A549 (cell line): ENCODE measurements at regions not wholly inside any gene's neighbourhood (a gene's known extent, or its start where the extent isn't known, plus 50 kb on each side); places are given as distances from the start of the nearest gene placed in this dataset.

ENCODE experiments used
- ATAC-seq, 2 experiments: fragments of 200-7000 bp in 1 of 2; fragments of >200 bp in 1 of 2; cut with Nextera tagmentation in 1 of 2; cut with Tn5 transposase in 1 of 2; 3 replicates each; pipeline versions ENCODE4 v1.8.0 to v1.9.1; 2018 to 2020; ENCODE audit warnings: mild to moderate bottlenecking in 1 of 2, moderate library complexity in 1 of 2
- CTCF ChIA-PET: fragments of 300-600 bp; sonication (Branson Sonifier 250); formaldehyde crosslinking; extraction: SDS; loops from one replicate; lab custom pipeline; 2021; ENCODE audit warnings: antibody characterized with exemption, inconsistent platforms; lab: Yijun Ruan, JAX
- POLR2A ChIA-PET: fragments of 350-600 bp; formaldehyde crosslinking; extraction: SDS; loops from one replicate; lab custom pipeline; 2021; ENCODE audit warnings: antibody characterized with exemption, inconsistent platforms; lab: Yijun Ruan, JAX
- DNase-seq, 2 experiments: peaks; one replicate each; pipeline versions ENCODE4 v3.0.0 to v3.0.0-alpha.2; 2011 to 2016; ENCODE audit warnings: low read depth in 1 of 2, low spot score in 1 of 2
- FAIRE-seq: peaks from 2 replicates; lab custom pipeline; 2011; peaks lifted over from hg19 to GRCh38; lab: Jason Lieb, UNC
- H3K27ac ChIP-seq, 2 experiments: fragments of >200 bp; sonication (Bioruptor Twin); formaldehyde crosslinking; 3 replicates each; pipeline ENCODE4 v1.5.1; 2016 to 2017
- H3K4me1 ChIP-seq: fragments of >200 bp; sonication (Bioruptor Twin); formaldehyde crosslinking; 3 replicates; pipeline ENCODE4 v1.6.1; 2016
- H3K4me2 ChIP-seq: fragments of >200 bp; sonication (Bioruptor Twin); formaldehyde crosslinking; 3 replicates; pipeline ENCODE4 v1.6.1; 2016
- H3K4me3 ChIP-seq: fragments of >200 bp; sonication (Bioruptor Twin); formaldehyde crosslinking; 3 replicates; pipeline ENCODE4 v1.5.1; 2016
- H3K9me3 ChIP-seq: fragments of >200 bp; sonication (Bioruptor Twin); formaldehyde crosslinking; 3 replicates; pipeline ENCODE4 v1.6.1; 2016
- CBX2 ChIP-seq: fragments of 200-600 bp; sonication (generic); IDR thresholded peaks from 2 replicates; pipeline ENCODE4 v1.6.1; 2016; ENCODE audit warnings: low read depth, mild to moderate bottlenecking, borderline replicate concordance
- CBX8 ChIP-seq: fragments of 200-600 bp; sonication (generic); IDR thresholded peaks from 2 replicates; pipeline ENCODE4 v1.6.1; 2016
- CHD4 ChIP-seq: fragments of 200-600 bp; sonication (generic); IDR thresholded peaks from 2 replicates; pipeline ENCODE4 v1.6.1; 2016; ENCODE audit warnings: antibody characterized with exemption, mild to moderate bottlenecking, borderline replicate concordance
- EHF ChIP-seq: fragments of 250-450 bp; sonication (Bioruptor Pico); IDR thresholded peaks from 2 replicates; pipeline ENCODE4 v1.5.0; 2020; ENCODE audit warnings: mild to moderate bottlenecking
- EHMT2 ChIP-seq: fragments of 200-600 bp; sonication (generic); IDR thresholded peaks from 2 replicates; pipeline ENCODE4 v1.6.1; 2016; ENCODE audit warnings: antibody characterized with exemption, low read depth, mild to moderate bottlenecking, moderate library complexity
- FOSL2 ChIP-seq, 2 experiments: fragments of 450-650 bp in 1 of 2; fragments of >200 bp in 1 of 2; sonication (Bioruptor Twin) in 1 of 2; formaldehyde crosslinking; IDR thresholded peaks; 2 replicates each; pipeline versions ENCODE4 v1.5.0 to v1.6.1; 2016 to 2020; ENCODE audit warnings: mild to moderate bottlenecking in 1 of 2, moderate library complexity in 1 of 2
- HOXA7 ChIP-seq: fragments of 250-450 bp; sonication (Bioruptor Pico); IDR thresholded peaks from 2 replicates; pipeline ENCODE4 v1.5.0; 2020; ENCODE audit warnings: mild to moderate bottlenecking, moderate library complexity
- JUN ChIP-seq, 2 experiments: fragments of >200 bp; sonication (Bioruptor Twin); formaldehyde crosslinking; IDR thresholded peaks; 2 replicates in 1 of 2; 3 replicates in 1 of 2; pipeline ENCODE4 v1.6.1; 2016 to 2017
- KDM5A ChIP-seq: fragments of 200-600 bp; sonication (generic); IDR thresholded peaks from 2 replicates; pipeline ENCODE4 v1.6.1; 2016; ENCODE audit warnings: antibody characterized with exemption, mild to moderate bottlenecking
- MAFK ChIP-seq: fragments of 450-650 bp; IDR thresholded peaks from 2 replicates; pipeline ENCODE4 v1.6.1; 2014; ENCODE audit not compliant: partially characterized antibody
- NPAS2 ChIP-seq: fragments of 250-450 bp; sonication (Bioruptor Pico); IDR thresholded peaks from 2 replicates; pipeline ENCODE4 v1.8.0; 2022; ENCODE audit warnings: mild to moderate bottlenecking, moderate library complexity, borderline replicate concordance
- PHF8 ChIP-seq: fragments of 200-600 bp; sonication (generic); IDR thresholded peaks from 2 replicates; pipeline ENCODE4 v1.6.1; 2016; ENCODE audit warnings: low read depth, mild to moderate bottlenecking, antibody characterized with exemption, moderate library complexity, borderline replicate concordance
- POLR2A ChIP-seq: IDR thresholded peaks from 2 replicates; pipeline ENCODE4 v1.6.1; 2012; ENCODE audit warnings: mild to moderate bottlenecking, low read length
- POLR2AphosphoS2 ChIP-seq: conservative IDR thresholded peaks from 2 replicates; pipeline ENCODE4 v1.6.1; 2012; ENCODE audit warnings: low read length, improper control_type of control experiment, inconsistent platforms
- SMC3 ChIP-seq: fragments of >200 bp; sonication (Bioruptor Twin); formaldehyde crosslinking; IDR thresholded peaks from 3 replicates; pipeline ENCODE4 v1.6.1; 2018; ENCODE audit warnings: inconsistent platforms
- SREBF2 ChIP-seq: fragments of 450-650 bp; IDR thresholded peaks from 2 replicates; pipeline ENCODE4 v1.6.1; 2014; ENCODE audit warnings: mild to moderate bottlenecking, moderate library complexity
- TFCP2L1 ChIP-seq: fragments of 250-450 bp; sonication (Bioruptor Pico); IDR thresholded peaks from 2 replicates; pipeline ENCODE4 v1.5.0; 2021; ENCODE audit warnings: mild to moderate bottlenecking
- TP53 ChIP-seq: fragments of 250-450 bp; sonication (Bioruptor Pico); IDR thresholded peaks from 2 replicates; pipeline ENCODE4 v1.5.0; 2021; ENCODE audit warnings: mild to moderate bottlenecking, moderate library complexity
- ZNF302 ChIP-seq: fragments of 250-450 bp; sonication (Bioruptor Pico); IDR thresholded peaks from 2 replicates; pipeline ENCODE4 v1.9.0; 2021; ENCODE audit warnings: inconsistent platforms, mild to moderate bottlenecking, moderate library complexity
- ZSCAN20 ChIP-seq: fragments of 250-450 bp; sonication (Bioruptor Pico); IDR thresholded peaks from 2 replicates; pipeline ENCODE4 v1.8.0; 2022; ENCODE audit warnings: mild to moderate bottlenecking, moderate library complexity
- WGBS: methylation state at CpG from one replicate; pipeline ENCODE4 v1.1.6; 2017; ENCODE audit errors: missing lambda C conversion rate; 5-methylcytosine and 5-hydroxymethylcytosine counted together
- TF ChIP-seq, protein P1 (sequence below): fragments of >200 bp; sonication (Bioruptor Twin); formaldehyde crosslinking; IDR thresholded peaks from 3 replicates; pipeline ENCODE4 v1.6.1; 2016
- TF ChIP-seq, protein P2 (sequence below): fragments of >200 bp; sonication (Bioruptor Twin); formaldehyde crosslinking; IDR thresholded peaks from 3 replicates; pipeline ENCODE4 v1.5.1; 2016
- TF ChIP-seq, protein P3 (sequence below): fragments of 200-600 bp; sonication (generic); IDR thresholded peaks from 2 replicates; pipeline ENCODE4 v1.6.1; 2016; ENCODE audit warnings: antibody characterized with exemption, mild to moderate bottlenecking, moderate library complexity

DNA sequence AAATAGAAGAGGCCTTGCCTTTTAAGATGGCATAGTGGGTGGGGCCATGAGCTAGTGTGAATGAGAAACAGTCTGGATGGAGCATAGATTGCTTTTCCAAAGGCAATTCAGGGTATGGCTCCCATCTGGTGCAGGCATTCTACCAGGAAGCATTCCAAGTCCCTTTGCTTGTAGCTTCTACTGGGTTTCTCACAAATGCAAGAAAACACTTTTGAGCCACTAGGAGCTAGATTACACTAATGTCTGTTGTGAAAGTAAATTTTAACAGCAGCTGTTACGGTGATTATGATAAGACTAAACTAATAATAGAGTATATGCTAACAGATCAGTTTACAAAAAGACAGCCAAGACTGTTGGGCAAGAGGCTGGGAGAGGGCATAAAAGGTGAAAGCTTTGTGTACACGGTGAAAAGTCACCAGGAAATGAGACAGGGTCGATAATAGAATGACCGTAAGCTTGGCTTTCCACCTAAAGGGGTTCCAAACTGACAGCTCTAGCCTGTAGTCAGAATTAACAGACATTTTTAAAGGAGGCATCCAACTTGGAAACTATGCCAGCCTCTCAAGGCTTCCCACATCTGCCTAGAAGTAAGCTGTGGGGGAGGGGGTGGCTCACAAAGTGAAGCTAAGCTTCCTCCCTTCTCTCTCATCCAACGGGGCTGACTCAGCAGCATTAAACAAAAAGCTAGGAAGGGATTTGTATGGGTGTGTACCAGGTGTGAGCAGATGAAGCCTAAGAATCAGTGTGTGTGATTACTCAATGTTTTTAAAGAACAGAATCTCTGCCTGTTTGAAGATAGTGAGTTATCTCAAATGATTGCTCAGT lies 61.1 kb upstream of the GPD1L start (continued):
- TF ChIP-seq FOSL2 (IDR thresholded peaks at IDR 0.05) (no peak), FOSL2 (CRISPR knock-in tag; IDR thresholded peaks at IDR 0.05) (peak; percentile 16; the same call in 1 of the 2 replicates), TFCP2L1 (CRISPR knock-in tag) (no peak), ZNF302 (CRISPR knock-in tag) (no peak), JUN (IDR thresholded peaks at IDR 0.05) (peak; percentile 21 to 22; a peak in 2 of 5 replicates), TP53 (no peak), EHF (CRISPR knock-in tag) (no peak), CBX8 (no peak), ZSCAN20 (CRISPR knock-in tag) (no peak), POLR2AphosphoS2 (no peak), HOXA7 (CRISPR knock-in tag) (no peak), EHMT2 (no peak), KDM5A (no peak), CBX2 (no peak), CHD4 (no peak), POLR2A (no peak), SREBF2 (no peak)
- TF ChIP-seq, protein P1, sequence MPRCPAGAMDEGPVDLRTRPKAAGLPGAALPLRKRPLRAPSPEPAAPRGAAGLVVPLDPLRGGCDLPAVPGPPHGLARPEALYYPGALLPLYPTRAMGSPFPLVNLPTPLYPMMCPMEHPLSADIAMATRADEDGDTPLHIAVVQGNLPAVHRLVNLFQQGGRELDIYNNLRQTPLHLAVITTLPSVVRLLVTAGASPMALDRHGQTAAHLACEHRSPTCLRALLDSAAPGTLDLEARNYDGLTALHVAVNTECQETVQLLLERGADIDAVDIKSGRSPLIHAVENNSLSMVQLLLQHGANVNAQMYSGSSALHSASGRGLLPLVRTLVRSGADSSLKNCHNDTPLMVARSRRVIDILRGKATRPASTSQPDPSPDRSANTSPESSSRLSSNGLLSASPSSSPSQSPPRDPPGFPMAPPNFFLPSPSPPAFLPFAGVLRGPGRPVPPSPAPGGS: 0 out of 3 replicates have a peak, but pooled peaks have one; percentile 47
- TF ChIP-seq, protein P2, sequence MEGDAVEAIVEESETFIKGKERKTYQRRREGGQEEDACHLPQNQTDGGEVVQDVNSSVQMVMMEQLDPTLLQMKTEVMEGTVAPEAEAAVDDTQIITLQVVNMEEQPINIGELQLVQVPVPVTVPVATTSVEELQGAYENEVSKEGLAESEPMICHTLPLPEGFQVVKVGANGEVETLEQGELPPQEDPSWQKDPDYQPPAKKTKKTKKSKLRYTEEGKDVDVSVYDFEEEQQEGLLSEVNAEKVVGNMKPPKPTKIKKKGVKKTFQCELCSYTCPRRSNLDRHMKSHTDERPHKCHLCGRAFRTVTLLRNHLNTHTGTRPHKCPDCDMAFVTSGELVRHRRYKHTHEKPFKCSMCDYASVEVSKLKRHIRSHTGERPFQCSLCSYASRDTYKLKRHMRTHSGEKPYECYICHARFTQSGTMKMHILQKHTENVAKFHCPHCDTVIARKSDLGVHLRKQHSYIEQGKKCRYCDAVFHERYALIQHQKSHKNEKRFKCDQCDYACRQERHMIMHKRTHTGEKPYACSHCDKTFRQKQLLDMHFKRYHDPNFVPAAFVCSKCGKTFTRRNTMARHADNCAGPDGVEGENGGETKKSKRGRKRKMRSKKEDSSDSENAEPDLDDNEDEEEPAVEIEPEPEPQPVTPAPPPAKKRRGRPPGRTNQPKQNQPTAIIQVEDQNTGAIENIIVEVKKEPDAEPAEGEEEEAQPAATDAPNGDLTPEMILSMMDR: no peak
- TF ChIP-seq, protein P3, sequence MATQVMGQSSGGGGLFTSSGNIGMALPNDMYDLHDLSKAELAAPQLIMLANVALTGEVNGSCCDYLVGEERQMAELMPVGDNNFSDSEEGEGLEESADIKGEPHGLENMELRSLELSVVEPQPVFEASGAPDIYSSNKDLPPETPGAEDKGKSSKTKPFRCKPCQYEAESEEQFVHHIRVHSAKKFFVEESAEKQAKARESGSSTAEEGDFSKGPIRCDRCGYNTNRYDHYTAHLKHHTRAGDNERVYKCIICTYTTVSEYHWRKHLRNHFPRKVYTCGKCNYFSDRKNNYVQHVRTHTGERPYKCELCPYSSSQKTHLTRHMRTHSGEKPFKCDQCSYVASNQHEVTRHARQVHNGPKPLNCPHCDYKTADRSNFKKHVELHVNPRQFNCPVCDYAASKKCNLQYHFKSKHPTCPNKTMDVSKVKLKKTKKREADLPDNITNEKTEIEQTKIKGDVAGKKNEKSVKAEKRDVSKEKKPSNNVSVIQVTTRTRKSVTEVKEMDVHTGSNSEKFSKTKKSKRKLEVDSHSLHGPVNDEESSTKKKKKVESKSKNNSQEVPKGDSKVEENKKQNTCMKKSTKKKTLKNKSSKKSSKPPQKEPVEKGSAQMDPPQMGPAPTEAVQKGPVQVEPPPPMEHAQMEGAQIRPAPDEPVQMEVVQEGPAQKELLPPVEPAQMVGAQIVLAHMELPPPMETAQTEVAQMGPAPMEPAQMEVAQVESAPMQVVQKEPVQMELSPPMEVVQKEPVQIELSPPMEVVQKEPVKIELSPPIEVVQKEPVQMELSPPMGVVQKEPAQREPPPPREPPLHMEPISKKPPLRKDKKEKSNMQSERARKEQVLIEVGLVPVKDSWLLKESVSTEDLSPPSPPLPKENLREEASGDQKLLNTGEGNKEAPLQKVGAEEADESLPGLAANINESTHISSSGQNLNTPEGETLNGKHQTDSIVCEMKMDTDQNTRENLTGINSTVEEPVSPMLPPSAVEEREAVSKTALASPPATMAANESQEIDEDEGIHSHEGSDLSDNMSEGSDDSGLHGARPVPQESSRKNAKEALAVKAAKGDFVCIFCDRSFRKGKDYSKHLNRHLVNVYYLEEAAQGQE: no peak

DNA sequence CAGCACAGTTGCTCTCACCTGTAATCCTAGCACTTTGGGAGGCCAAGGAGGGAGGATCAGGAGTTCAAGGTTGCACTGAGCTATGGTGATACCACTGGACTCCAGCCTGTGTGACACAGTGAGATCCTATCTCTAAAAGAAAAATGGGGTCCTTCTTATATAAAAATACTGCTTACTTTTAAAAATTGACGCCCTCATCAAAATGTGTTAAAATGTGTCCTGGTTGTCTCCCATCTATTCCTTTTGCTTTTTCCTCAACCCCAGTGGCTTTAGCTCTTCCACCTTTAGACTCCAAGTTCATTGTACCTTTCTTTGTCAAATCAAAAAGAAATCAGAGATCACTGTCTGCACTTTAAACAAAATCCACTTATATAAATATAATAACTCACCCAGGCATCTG lies 60.3 kb upstream of the GPD1L start:
- Histone ChIP-seq H3K4me2 (peak overlapping the region; percentile 83), H3K4me3 (no peak overlapping the region), H3K4me1 (peaks cover 22% of the 10 kb centered on the region), H3K9me3 (no peaks in the 10 kb centered on the region), H3K27ac (peak overlapping the region; percentile 70 to 80)
- 89% methylated on average over 1 of the region's 1 CpG for WGBS
- TF ChIP-seq CBX8 (no peak), PHF8 (no peak), MAFK (peak; percentile 53), NPAS2 (CRISPR knock-in tag) (no peak), SMC3 (no peak)
- CTCF ChIA-PET: interaction anchor here (1.2 to 3.3 kb wide), 3 partner anchors 13 to 98 kb away, joined by 3 to 13 read pairs (median 6); no protein-coding TSS in a partner anchor
- no peak for DNase-seq
- POLR2A ChIA-PET: interaction anchor here (1.6 kb wide), 1 partner anchor 60 kb away, joined by 13 read pairs; the partner anchor contains the start of gene GPD1L
- ATAC-seq: peak in 1 of 2 experiments; percentile 9; a peak in 1 of 6 replicates
- FAIRE-seq: no peak
